Neural cell (in vitro differentiated cells): ENCODE measurements at regions not wholly inside any gene's neighbourhood (a gene's known extent, or its start where the extent isn't known, plus 50 kb on each side); places are given as distances from the start of the nearest gene placed in this dataset.

Experiments
- H2AFZ ChIP-seq: fragments of 200-600, 300-800 bp; sonication (generic), shearing (Covaris generic); 2 replicates; pipeline ENCODE4 v1.6.0; 2014; ENCODE audit warnings: low read depth, mild to moderate bottlenecking, antibody characterized with exemption, low read length, moderate library complexity
- H3F3A ChIP-seq: fragments of 200-600 bp; shearing (Covaris generic); 2 replicates; pipeline ENCODE4 v1.6.1; 2016; ENCODE audit warnings: mild to moderate bottlenecking, moderate library complexity, mixed read lengths, antibody characterized with exemption, low read length; ENCODE audit not compliant: insufficient read depth, poor library complexity, severe bottlenecking
- H3K27ac ChIP-seq: fragments of 200-600, 300-800 bp; sonication (generic), shearing (Covaris generic); 2 replicates; pipeline ENCODE4 v1.5.1; 2014; ENCODE audit warnings: mild to moderate bottlenecking, low read length, moderate library complexity
- H3K27me3 ChIP-seq: fragments of 300-800, 200-600 bp; sonication (generic), shearing (Covaris generic); 2 replicates; pipeline ENCODE4 v1.6.0; 2014; ENCODE audit warnings: mild to moderate bottlenecking, low read depth, low read length, moderate library complexity; ENCODE audit not compliant: insufficient read depth
- H3K36me3 ChIP-seq: fragments of 300-800, 200-600 bp; sonication (generic), shearing (Covaris generic); 2 replicates; pipeline ENCODE4 v1.5.1; 2014; ENCODE audit warnings: mild to moderate bottlenecking, antibody characterized with exemption, low read length, moderate library complexity; ENCODE audit not compliant: insufficient read depth
- H3K4me2 ChIP-seq: fragments of 300-800, 200-600 bp; sonication (generic), shearing (Covaris generic); 2 replicates; pipeline ENCODE4 v1.6.0; 2014; ENCODE audit warnings: mild to moderate bottlenecking, low read length
- H3K4me3 ChIP-seq: fragments of 300-800, 200-600 bp; sonication (generic), shearing (Covaris generic); 2 replicates; pipeline ENCODE4 v1.5.1; 2014; ENCODE audit warnings: mild to moderate bottlenecking, low read length, moderate library complexity
- H3K79me2 ChIP-seq: fragments of 200-600 bp; shearing (Covaris generic); replicated peaks from 2 replicates; pipeline ENCODE4 v1.6.0; 2014; ENCODE audit warnings: mild to moderate bottlenecking, low read length, moderate library complexity; ENCODE audit not compliant: insufficient read depth
- H3K9ac ChIP-seq: fragments of 300-800, 200-600 bp; sonication (generic), shearing (Covaris generic); 2 replicates; pipeline ENCODE4 v1.6.1; 2016; ENCODE audit warnings: mild to moderate bottlenecking, low read length, mixed read lengths
- H3K9me2 ChIP-seq: fragments of 200-600 bp; shearing (Covaris generic); 2 replicates; pipeline ENCODE4 v1.6.1; 2016; ENCODE audit warnings: mild to moderate bottlenecking, low read length, mixed read lengths; ENCODE audit not compliant: insufficient read depth
- H3K9me3 ChIP-seq: fragments of 200-600, 300-800 bp; sonication (generic), shearing (Covaris generic); 2 replicates; pipeline ENCODE4 v1.6.1; 2016; ENCODE audit warnings: mild to moderate bottlenecking, mixed run types, low read length, moderate library complexity, mixed read lengths
- H4K20me1 ChIP-seq: fragments of 200-600 bp; shearing (Covaris generic); 2 replicates; pipeline ENCODE4 v1.6.1; 2016; ENCODE audit warnings: mild to moderate bottlenecking, mixed run types; ENCODE audit not compliant: insufficient read depth
- EP300 ChIP-seq: fragments of 450-650 bp; conservative IDR thresholded peaks from 2 replicates; pipeline ENCODE4 v1.6.1; 2014; ENCODE audit warnings: antibody characterized with exemption, mild to moderate bottlenecking, moderate library complexity; ENCODE audit not compliant: poor library complexity, severe bottlenecking
- EZH2 ChIP-seq: fragments of 200-600, 300-800 bp; shearing (Covaris generic), sonication (generic); IDR thresholded peaks from 2 replicates; pipeline ENCODE4 v1.6.1; 2014; ENCODE audit warnings: antibody characterized with exemption, low read length, borderline replicate concordance, mild to moderate bottlenecking; ENCODE audit not compliant: insufficient read depth, poor library complexity, severe bottlenecking
- MXI1 ChIP-seq: fragments of 450-650 bp; conservative IDR thresholded peaks from 2 replicates; pipeline ENCODE4 v1.6.1; 2014; ENCODE audit warnings: antibody characterized with exemption, mild to moderate bottlenecking; ENCODE audit not compliant: poor library complexity, severe bottlenecking
- POLR2AphosphoS5 ChIP-seq: IDR thresholded peaks from 2 replicates; pipeline ENCODE4 v1.6.1; 2012
- RAD21 ChIP-seq: fragments of 450-650 bp; conservative IDR thresholded peaks from 2 replicates; pipeline ENCODE4 v1.6.1; 2014; ENCODE audit warnings: antibody characterized with exemption, mild to moderate bottlenecking, moderate library complexity
- SMC3 ChIP-seq: fragments of 450-650 bp; conservative IDR thresholded peaks from 2 replicates; pipeline ENCODE4 v1.6.1; 2014; ENCODE audit warnings: antibody characterized with exemption, mild to moderate bottlenecking, moderate library complexity; ENCODE audit not compliant: poor library complexity
- TAF1 ChIP-seq: IDR thresholded peaks from 2 replicates; pipeline ENCODE4 v1.6.1; 2012; ENCODE audit warnings: low read depth
- TF ChIP-seq, protein P1 (sequence below): IDR thresholded peaks from 2 replicates; pipeline ENCODE4 v1.6.1; 2012; ENCODE audit warnings: borderline replicate concordance
- TF ChIP-seq, protein P2 (sequence below): fragments of 450-650 bp; IDR thresholded peaks from 2 replicates; pipeline ENCODE4 v1.5.1; 2014; ENCODE audit warnings: antibody characterized with exemption, mild to moderate bottlenecking, moderate library complexity; ENCODE audit not compliant: poor library complexity, severe bottlenecking

DNA sequence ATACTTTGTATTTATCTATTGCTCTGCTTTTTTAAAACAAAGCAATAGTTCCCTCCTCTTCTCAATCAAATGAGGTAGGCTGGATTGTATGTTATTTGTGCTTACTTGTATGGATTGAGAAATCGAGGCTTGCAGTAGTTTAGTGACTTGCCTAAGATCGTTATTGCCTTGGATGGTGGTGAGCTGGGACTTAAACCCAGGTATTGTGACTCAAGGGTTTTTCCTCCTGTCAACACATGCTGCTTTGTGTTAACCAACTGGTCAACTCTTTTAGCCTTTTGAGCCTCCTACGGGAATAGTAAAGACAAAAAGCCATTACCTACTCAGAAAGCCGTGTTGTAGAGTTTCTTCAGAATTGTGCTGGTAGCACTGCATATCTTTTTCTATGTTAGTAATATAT lies 95.2 kb upstream of the THUMPD2 start:
- Histone ChIP-seq H3F3A (no peaks in the 10 kb centered on the region), H3K4me3 (no peak overlapping the region), H3K79me2 (no peaks in the 10 kb centered on the region), H3K9me3 (no peaks in the 10 kb centered on the region), H3K27me3 (no peaks in the 10 kb centered on the region), H3K9me2 (no peaks in the 10 kb centered on the region), H3K4me2 (no peak overlapping the region), H3K9ac (no peak overlapping the region), H2AFZ (no peak overlapping the region), H3K36me3 (no peaks in the 10 kb centered on the region), H4K20me1 (no peaks in the 10 kb centered on the region), H3K27ac (no peak overlapping the region)
- TF ChIP-seq, protein P1, sequence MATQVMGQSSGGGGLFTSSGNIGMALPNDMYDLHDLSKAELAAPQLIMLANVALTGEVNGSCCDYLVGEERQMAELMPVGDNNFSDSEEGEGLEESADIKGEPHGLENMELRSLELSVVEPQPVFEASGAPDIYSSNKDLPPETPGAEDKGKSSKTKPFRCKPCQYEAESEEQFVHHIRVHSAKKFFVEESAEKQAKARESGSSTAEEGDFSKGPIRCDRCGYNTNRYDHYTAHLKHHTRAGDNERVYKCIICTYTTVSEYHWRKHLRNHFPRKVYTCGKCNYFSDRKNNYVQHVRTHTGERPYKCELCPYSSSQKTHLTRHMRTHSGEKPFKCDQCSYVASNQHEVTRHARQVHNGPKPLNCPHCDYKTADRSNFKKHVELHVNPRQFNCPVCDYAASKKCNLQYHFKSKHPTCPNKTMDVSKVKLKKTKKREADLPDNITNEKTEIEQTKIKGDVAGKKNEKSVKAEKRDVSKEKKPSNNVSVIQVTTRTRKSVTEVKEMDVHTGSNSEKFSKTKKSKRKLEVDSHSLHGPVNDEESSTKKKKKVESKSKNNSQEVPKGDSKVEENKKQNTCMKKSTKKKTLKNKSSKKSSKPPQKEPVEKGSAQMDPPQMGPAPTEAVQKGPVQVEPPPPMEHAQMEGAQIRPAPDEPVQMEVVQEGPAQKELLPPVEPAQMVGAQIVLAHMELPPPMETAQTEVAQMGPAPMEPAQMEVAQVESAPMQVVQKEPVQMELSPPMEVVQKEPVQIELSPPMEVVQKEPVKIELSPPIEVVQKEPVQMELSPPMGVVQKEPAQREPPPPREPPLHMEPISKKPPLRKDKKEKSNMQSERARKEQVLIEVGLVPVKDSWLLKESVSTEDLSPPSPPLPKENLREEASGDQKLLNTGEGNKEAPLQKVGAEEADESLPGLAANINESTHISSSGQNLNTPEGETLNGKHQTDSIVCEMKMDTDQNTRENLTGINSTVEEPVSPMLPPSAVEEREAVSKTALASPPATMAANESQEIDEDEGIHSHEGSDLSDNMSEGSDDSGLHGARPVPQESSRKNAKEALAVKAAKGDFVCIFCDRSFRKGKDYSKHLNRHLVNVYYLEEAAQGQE, result no peak
- no peak for TF ChIP-seq EP300
- TF ChIP-seq POLR2AphosphoS5, result no peak

- Histone ChIP-seq H3K9ac (no peak overlapping the region), H3F3A (no peaks in the 10 kb centered on the region), H3K9me2 (no peaks in the 10 kb centered on the region), H3K36me3 (no peaks in the 10 kb centered on the region), H2AFZ (no peak overlapping the region), H4K20me1 (no peaks in the 10 kb centered on the region), H3K4me3 (no peak overlapping the region), H3K27me3 (no peaks in the 10 kb centered on the region), H3K27ac (no peak overlapping the region), H3K79me2 (no peaks in the 10 kb centered on the region), H3K4me2 (no peak overlapping the region), H3K9me3 (no peaks in the 10 kb centered on the region)
- TF ChIP-seq, protein P1, result no peak
- TF ChIP-seq EP300 (no peak), EZH2 (no peak), MXI1 (no peak), RAD21 (no peak), TAF1 (no peak), POLR2AphosphoS5 (no peak), SMC3 (no peak)
- TF ChIP-seq, protein P2, sequence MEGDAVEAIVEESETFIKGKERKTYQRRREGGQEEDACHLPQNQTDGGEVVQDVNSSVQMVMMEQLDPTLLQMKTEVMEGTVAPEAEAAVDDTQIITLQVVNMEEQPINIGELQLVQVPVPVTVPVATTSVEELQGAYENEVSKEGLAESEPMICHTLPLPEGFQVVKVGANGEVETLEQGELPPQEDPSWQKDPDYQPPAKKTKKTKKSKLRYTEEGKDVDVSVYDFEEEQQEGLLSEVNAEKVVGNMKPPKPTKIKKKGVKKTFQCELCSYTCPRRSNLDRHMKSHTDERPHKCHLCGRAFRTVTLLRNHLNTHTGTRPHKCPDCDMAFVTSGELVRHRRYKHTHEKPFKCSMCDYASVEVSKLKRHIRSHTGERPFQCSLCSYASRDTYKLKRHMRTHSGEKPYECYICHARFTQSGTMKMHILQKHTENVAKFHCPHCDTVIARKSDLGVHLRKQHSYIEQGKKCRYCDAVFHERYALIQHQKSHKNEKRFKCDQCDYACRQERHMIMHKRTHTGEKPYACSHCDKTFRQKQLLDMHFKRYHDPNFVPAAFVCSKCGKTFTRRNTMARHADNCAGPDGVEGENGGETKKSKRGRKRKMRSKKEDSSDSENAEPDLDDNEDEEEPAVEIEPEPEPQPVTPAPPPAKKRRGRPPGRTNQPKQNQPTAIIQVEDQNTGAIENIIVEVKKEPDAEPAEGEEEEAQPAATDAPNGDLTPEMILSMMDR, result no peak
These were observed 94.5 kb upstream of the THUMPD2 start for GRCh38 chr2:39873586-39873985.
